Activated T-helper 1 cell treated with anti-CD3 and anti-CD28 coated beads, Interleukin-12 subunit alpha, Interleukin-12 subunit beta, Interleukin-2, Interleukin-4 antibody, amounts not matched to agents 30 ng/mL and 10 ng/mL and 1 ng/mL, durations not matched to agents 14 hours and 24 hours and 36 hours (primary cell): ENCODE measurements at regions not wholly inside any gene's neighbourhood (a gene's known extent, or its start where the extent isn't known, plus 50 kb on each side); places are given as distances from the start of the nearest gene placed in this dataset.

ENCODE experiments used
- DNase-seq: peaks from one replicate; pipeline ENCODE4 v3.0.0; 2021; ENCODE audit warnings: low spot score
- H3K27ac Mint-ChIP-seq: one replicate; pipeline ENCODE4 v1.8.0; 2021; ENCODE audit warnings: mild to moderate bottlenecking, mixed read lengths
- H3K27me3 Mint-ChIP-seq: one replicate; pipeline ENCODE4 v1.8.0; 2022; ENCODE audit warnings: mild to moderate bottlenecking, moderate library complexity, mixed read lengths; ENCODE audit not compliant: insufficient read depth
- H3K36me3 Mint-ChIP-seq: one replicate; pipeline ENCODE4 v1.8.0; 2021; ENCODE audit warnings: low read depth, mixed read lengths
- H3K4me1 Mint-ChIP-seq: one replicate; pipeline ENCODE4 v1.8.0; 2021; ENCODE audit warnings: low read depth, mixed read lengths
- H3K4me3 Mint-ChIP-seq: one replicate; pipeline ENCODE4 v1.8.0; 2021; ENCODE audit warnings: mild to moderate bottlenecking, moderate library complexity, mixed read lengths
- H3K9me3 Mint-ChIP-seq: one replicate; pipeline ENCODE4 v1.8.0; 2021; ENCODE audit warnings: mixed read lengths
- intact Hi-C: fragments of 100-400 bp; cut with micrococcal nuclease; formaldehyde crosslinking; loops from one replicate; pipeline ENCODE4 v1.15.1; 2024

GRCh38 chr1:90475631-90476030, 241.5 kb downstream of the BARHL2 start:
- Mint-ChIP-seq H3K4me3 (no peak overlapping the region), H3K36me3 (no peaks in the 10 kb centered on the region), H3K27ac (no peak overlapping the region), H3K9me3 (no peaks in the 10 kb centered on the region), H3K27me3 (peaks cover 2% of the 10 kb centered on the region), H3K4me1 (no peaks in the 10 kb centered on the region)
- intact Hi-C loops: no loop called here
- DNase-seq: no peak

- Mint-ChIP-seq H3K4me1 (no peaks in the 10 kb centered on the region), H3K27me3 (peaks cover 2% of the 10 kb centered on the region), H3K9me3 (no peaks in the 10 kb centered on the region), H3K27ac (no peak overlapping the region), H3K4me3 (no peak overlapping the region), H3K36me3 (no peaks in the 10 kb centered on the region)
- no peak for DNase-seq
- intact Hi-C loops: no loop called here
Measured at GRCh38 chr1:90474731-90475130, 242.4 kb downstream of the BARHL2 start.

- intact Hi-C loops: no loop called here
- Mint-ChIP-seq H3K27ac (no peak overlapping the region), H3K27me3 (peaks cover 2% of the 10 kb centered on the region), H3K4me1 (no peaks in the 10 kb centered on the region), H3K9me3 (no peaks in the 10 kb centered on the region), H3K36me3 (no peaks in the 10 kb centered on the region), H3K4me3 (no peak overlapping the region)
- no peak for DNase-seq
Measured at GRCh38 chr1:90474158-90474557, 242.9 kb downstream of the BARHL2 start.

GRCh38 chr1:90472775-90473174, 244.3 kb downstream of the BARHL2 start:
- intact Hi-C loops: no loop called here
- no peak for DNase-seq
- H3K4me3 Mint-ChIP-seq: no peak overlapping the region
- no peak overlapping the region for H3K27ac Mint-ChIP-seq
- H3K36me3 Mint-ChIP-seq: no peaks in the 10 kb centered on the region
- H3K27me3 Mint-ChIP-seq: peaks cover 5% of the 10 kb centered on the region
- no peaks in the 10 kb centered on the region for H3K4me1 Mint-ChIP-seq
- no peaks in the 10 kb centered on the region for H3K9me3 Mint-ChIP-seq

GRCh38 chr1:90459570-90459969, 257.5 kb downstream of the BARHL2 start:
- no peaks in the 10 kb centered on the region for H3K9me3 Mint-ChIP-seq
- H3K36me3 Mint-ChIP-seq: no peaks in the 10 kb centered on the region
- peaks cover 8% of the 10 kb centered on the region for H3K27me3 Mint-ChIP-seq
- no peak overlapping the region for H3K27ac Mint-ChIP-seq
- no peak overlapping the region for H3K4me3 Mint-ChIP-seq
- intact Hi-C loops: no loop called here
- H3K4me1 Mint-ChIP-seq: no peaks in the 10 kb centered on the region
- DNase-seq: no peak

GRCh38 chr1:90457985-90458384, 259.1 kb downstream of the BARHL2 start:
- DNase-seq: no peak
- Mint-ChIP-seq H3K4me1 (no peaks in the 10 kb centered on the region), H3K27ac (no peak overlapping the region), H3K9me3 (no peaks in the 10 kb centered on the region), H3K36me3 (no peaks in the 10 kb centered on the region), H3K4me3 (no peak overlapping the region), H3K27me3 (peaks cover 8% of the 10 kb centered on the region)
- intact Hi-C loops: no loop called here

GRCh38 chr1:90452491-90452890, 264.6 kb downstream of the BARHL2 start:
- Mint-ChIP-seq H3K36me3 (no peaks in the 10 kb centered on the region), H3K27me3 (peaks cover 2% of the 10 kb centered on the region), H3K27ac (no peak overlapping the region), H3K4me3 (no peak overlapping the region), H3K4me1 (no peaks in the 10 kb centered on the region), H3K9me3 (no peaks in the 10 kb centered on the region)
- no peak for DNase-seq
- intact Hi-C loops: no loop called here

- Mint-ChIP-seq H3K4me1 (no peaks in the 10 kb centered on the region), H3K4me3 (no peak overlapping the region), H3K9me3 (no peaks in the 10 kb centered on the region), H3K27ac (no peak overlapping the region), H3K36me3 (no peaks in the 10 kb centered on the region), H3K27me3 (no peaks in the 10 kb centered on the region)
- intact Hi-C loops: no loop called here
- no peak for DNase-seq
Measured at GRCh38 chr1:90443354-90443753, 273.7 kb downstream of the BARHL2 start.

GRCh38 chr1:90435351-90435750, 281.8 kb downstream of the BARHL2 start:
- intact Hi-C loops: no loop called here
- no peak for DNase-seq
- H3K4me1 Mint-ChIP-seq: no peaks in the 10 kb centered on the region
- H3K9me3 Mint-ChIP-seq: no peaks in the 10 kb centered on the region
- no peaks in the 10 kb centered on the region for H3K36me3 Mint-ChIP-seq
- no peak overlapping the region for H3K27ac Mint-ChIP-seq
- H3K27me3 Mint-ChIP-seq: no peaks in the 10 kb centered on the region
- no peak overlapping the region for H3K4me3 Mint-ChIP-seq

GRCh38 chr1:90434460-90434859, 282.6 kb downstream of the BARHL2 start:
- H3K4me3 Mint-ChIP-seq: no peak overlapping the region
- no peak for DNase-seq
- no peaks in the 10 kb centered on the region for H3K9me3 Mint-ChIP-seq
- H3K4me1 Mint-ChIP-seq: no peaks in the 10 kb centered on the region
- no peaks in the 10 kb centered on the region for H3K36me3 Mint-ChIP-seq
- no peak overlapping the region for H3K27ac Mint-ChIP-seq
- no peaks in the 10 kb centered on the region for H3K27me3 Mint-ChIP-seq
- intact Hi-C loops: no loop called here

- Mint-ChIP-seq H3K27me3 (no peaks in the 10 kb centered on the region), H3K4me1 (no peaks in the 10 kb centered on the region), H3K9me3 (no peaks in the 10 kb centered on the region), H3K4me3 (no peak overlapping the region), H3K36me3 (no peaks in the 10 kb centered on the region), H3K27ac (no peak overlapping the region)
- no peak for DNase-seq
- intact Hi-C loops: no loop called here
Measured at GRCh38 chr1:90417126-90417525, 300.0 kb downstream of the BARHL2 start.

GRCh38 chr1:90414201-90414600, 302.9 kb downstream of the BARHL2 start:
- H3K27ac Mint-ChIP-seq: no peak overlapping the region
- intact Hi-C loops: no loop called here
- no peak overlapping the region for H3K4me3 Mint-ChIP-seq
- H3K9me3 Mint-ChIP-seq: no peaks in the 10 kb centered on the region
- no peaks in the 10 kb centered on the region for H3K4me1 Mint-ChIP-seq
- H3K36me3 Mint-ChIP-seq: no peaks in the 10 kb centered on the region
- H3K27me3 Mint-ChIP-seq: no peaks in the 10 kb centered on the region
- DNase-seq: no peak

- Mint-ChIP-seq H3K27me3 (no peaks in the 10 kb centered on the region), H3K4me1 (no peaks in the 10 kb centered on the region), H3K4me3 (no peak overlapping the region), H3K36me3 (no peaks in the 10 kb centered on the region), H3K27ac (no peak overlapping the region), H3K9me3 (no peaks in the 10 kb centered on the region)
- DNase-seq: no peak
- intact Hi-C loops: no loop called here
Measured at GRCh38 chr1:90413519-90413918, 303.6 kb downstream of the BARHL2 start.

GRCh38 chr1:90412563-90412962, 304.5 kb downstream of the BARHL2 start:
- H3K27me3 Mint-ChIP-seq: no peaks in the 10 kb centered on the region
- no peaks in the 10 kb centered on the region for H3K4me1 Mint-ChIP-seq
- no peak overlapping the region for H3K4me3 Mint-ChIP-seq
- no peaks in the 10 kb centered on the region for H3K9me3 Mint-ChIP-seq
- DNase-seq: no peak
- intact Hi-C loops: no loop called here
- no peak overlapping the region for H3K27ac Mint-ChIP-seq
- no peaks in the 10 kb centered on the region for H3K36me3 Mint-ChIP-seq
